ENCODE measurements at regions not wholly inside any gene's neighbourhood (a gene's known extent, or its start where the extent isn't known, plus 50 kb on each side); places are given as distances from the start of the nearest gene placed in this dataset.

DNA sequence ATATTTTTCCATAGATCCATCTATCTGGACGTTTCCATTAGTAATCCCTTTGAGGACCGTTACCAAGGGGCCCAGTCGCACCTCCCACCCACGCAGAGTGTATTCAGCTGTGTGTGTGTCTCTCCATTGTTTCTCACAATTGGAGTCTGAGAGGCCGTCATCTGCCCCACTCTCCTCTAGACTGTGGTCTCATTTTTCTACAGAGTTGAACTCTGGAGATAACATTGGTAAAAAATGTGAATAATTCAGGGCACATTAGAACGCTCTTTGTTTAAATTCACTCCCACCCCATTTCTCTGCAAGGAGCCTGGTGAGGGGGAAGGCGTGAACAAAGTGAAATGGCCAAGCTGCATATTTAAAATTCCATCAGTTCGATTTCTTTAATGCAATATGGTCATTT, 333.1 kb upstream of the MAF start:
- TF ChIP-seq POLR2A (IDR thresholded peaks at IDR 0.05), result no peak
- no peak for TF ChIP-seq CTCF (IDR thresholded peaks at IDR 0.05)
